A673 (cell line): ENCODE measurements at regions not wholly inside any gene's neighbourhood (a gene's known extent, or its start where the extent isn't known, plus 50 kb on each side); places are given as distances from the start of the nearest gene placed in this dataset.

Experiments
- EZH2 ChIP-seq: fragments of 200-600 bp; sonication (generic); IDR thresholded peaks from 2 replicates; pipeline ENCODE4 v1.6.1; 2017; ENCODE audit warnings: borderline replicate concordance, low read depth, mild to moderate bottlenecking, mixed read lengths, antibody characterized with exemption, low read length; ENCODE audit not compliant: poor library complexity, severe bottlenecking
- TF ChIP-seq, protein P1 (sequence below): fragments of 300-800, 200-600 bp; sonication (generic); conservative IDR thresholded peaks from 2 replicates; pipeline ENCODE4 v1.5.1; 2017; ENCODE audit warnings: low read depth, mild to moderate bottlenecking, antibody characterized with exemption, low read length, moderate library complexity, mixed read lengths

GRCh38 chr18:11323359-11323819, 174.0 kb upstream of the PIEZO2 start:
- TF ChIP-seq, protein P1, sequence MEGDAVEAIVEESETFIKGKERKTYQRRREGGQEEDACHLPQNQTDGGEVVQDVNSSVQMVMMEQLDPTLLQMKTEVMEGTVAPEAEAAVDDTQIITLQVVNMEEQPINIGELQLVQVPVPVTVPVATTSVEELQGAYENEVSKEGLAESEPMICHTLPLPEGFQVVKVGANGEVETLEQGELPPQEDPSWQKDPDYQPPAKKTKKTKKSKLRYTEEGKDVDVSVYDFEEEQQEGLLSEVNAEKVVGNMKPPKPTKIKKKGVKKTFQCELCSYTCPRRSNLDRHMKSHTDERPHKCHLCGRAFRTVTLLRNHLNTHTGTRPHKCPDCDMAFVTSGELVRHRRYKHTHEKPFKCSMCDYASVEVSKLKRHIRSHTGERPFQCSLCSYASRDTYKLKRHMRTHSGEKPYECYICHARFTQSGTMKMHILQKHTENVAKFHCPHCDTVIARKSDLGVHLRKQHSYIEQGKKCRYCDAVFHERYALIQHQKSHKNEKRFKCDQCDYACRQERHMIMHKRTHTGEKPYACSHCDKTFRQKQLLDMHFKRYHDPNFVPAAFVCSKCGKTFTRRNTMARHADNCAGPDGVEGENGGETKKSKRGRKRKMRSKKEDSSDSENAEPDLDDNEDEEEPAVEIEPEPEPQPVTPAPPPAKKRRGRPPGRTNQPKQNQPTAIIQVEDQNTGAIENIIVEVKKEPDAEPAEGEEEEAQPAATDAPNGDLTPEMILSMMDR = no peak
- no peak for TF ChIP-seq EZH2
